Muscle layer of duodenum (tissue), 2 donors: ENCODE measurements at regions not wholly inside any gene's neighbourhood (a gene's known extent, or its start where the extent isn't known, plus 50 kb on each side); places are given as distances from the start of the nearest gene placed in this dataset.

Experiments
- H3K27ac ChIP-seq: one replicate; pipeline ENCODE4 v1.7.0; 2013; ENCODE audit warnings: mild to moderate bottlenecking, low read length
- H3K27me3 ChIP-seq: one replicate; pipeline ENCODE4 v1.7.0; 2013; ENCODE audit warnings: low read depth, mild to moderate bottlenecking, control low read depth, low read length
- H3K36me3 ChIP-seq, 2 donors: one replicate each; pipeline ENCODE4 v1.7.0; 2013; ENCODE audit warnings: low read length in 2 of 2, control low read depth in 1 of 2, mild to moderate bottlenecking in 1 of 2; ENCODE audit not compliant: insufficient read depth in 2 of 2, control insufficient read depth in 1 of 2
- H3K4me1 ChIP-seq, 2 donors: one replicate each; pipeline ENCODE4 v1.7.0; 2013; ENCODE audit warnings: low read length in 2 of 2, mild to moderate bottlenecking in 2 of 2, control low read depth in 1 of 2, moderate library complexity in 1 of 2; ENCODE audit not compliant: insufficient read depth in 2 of 2, control insufficient read depth in 1 of 2
- H3K4me3 ChIP-seq, 2 donors: one replicate each; pipeline ENCODE4 v1.7.0; 2013; ENCODE audit warnings: low read length in 2 of 2, low read depth in 1 of 2, mild to moderate bottlenecking in 1 of 2
- H3K9me3 ChIP-seq, 2 donors: one replicate each; pipeline ENCODE4 v1.7.0; 2013; ENCODE audit warnings: low read length in 2 of 2, control low read depth in 1 of 2, mild to moderate bottlenecking in 1 of 2; ENCODE audit not compliant: control insufficient read depth in 1 of 2
- donor health status: healthy.

GRCh38 chr12:67593461-67594330 lies 54.8 kb upstream of the DYRK2 start:
- no peaks in the 10 kb centered on the region for H3K27me3 ChIP-seq

GRCh38 chr12:67594888-67595287 lies 53.7 kb upstream of the DYRK2 start:
- H3K9me3 ChIP-seq: no peaks in the 10 kb centered on the region
- H3K4me3 ChIP-seq: no peak overlapping the region

More at GRCh38 chr12:67593461-67594330, 54.8 kb upstream of the DYRK2 start:
- no peak overlapping the region for H3K27ac ChIP-seq
- no peaks in the 10 kb centered on the region for H3K9me3 ChIP-seq
- no peaks in the 10 kb centered on the region for H3K36me3 ChIP-seq
- H3K4me1 ChIP-seq: peaks cover 5 to 7% of the 10 kb centered on the region in 2 donors
- H3K4me3 ChIP-seq: no peak overlapping the region

GRCh38 chr12:67595365-67595764 lies 53.2 kb upstream of the DYRK2 start:
- Histone ChIP-seq H3K4me1 (peaks cover 5 to 7% of the 10 kb centered on the region in 2 donors), H3K27ac (no peak overlapping the region), H3K4me3 (no peak overlapping the region), H3K27me3 (no peaks in the 10 kb centered on the region), H3K9me3 (no peaks in the 10 kb centered on the region), H3K36me3 (no peaks in the 10 kb centered on the region)

More at GRCh38 chr12:67594888-67595287, 53.7 kb upstream of the DYRK2 start:
- no peak overlapping the region for H3K27ac ChIP-seq
- no peaks in the 10 kb centered on the region for H3K36me3 ChIP-seq
- no peaks in the 10 kb centered on the region for H3K27me3 ChIP-seq
- peaks cover 5 to 7% of the 10 kb centered on the region in 2 donors for H3K4me1 ChIP-seq

GRCh38 chr12:67598598-67598997 lies 49.9 kb upstream of the DYRK2 start:
- Histone ChIP-seq H3K9me3 (no peaks in the 10 kb centered on the region), H3K4me3 (no peak overlapping the region), H3K36me3 (no peaks in the 10 kb centered on the region), H3K27me3 (no peaks in the 10 kb centered on the region), H3K27ac (no peak overlapping the region), H3K4me1 (no peaks in the 10 kb centered on the region)
